Hematopoietic multipotent progenitor cell (in vitro differentiated cells): ENCODE measurements at regions not wholly inside any gene's neighbourhood (a gene's known extent, or its start where the extent isn't known, plus 50 kb on each side); places are given as distances from the start of the nearest gene placed in this dataset.
"Not testable (repeated sequence)": the region's sequence is repeated elsewhere in the genome, so short reads cannot be mapped to it uniquely, and the experiment has no call there.

Experiments used
- DNase-seq, 3 donors: peaks; one replicate each; pipeline ENCODE4 v3.0.0-alpha.2; 2011 to 2015; ENCODE audit warnings: low read depth in 2 of 3, low spot score in 2 of 3

- DNase-seq: not testable (repeated sequence)
These were observed 2730.6 kb downstream of the RPIA start for GRCh38 chr2:91422102-91422501.

GRCh38 chr2:91427148-91427547 is 2735.7 kb downstream of the RPIA start:
- DNase-seq: not testable (repeated sequence)

GRCh38 chr2:91441932-91442245 is 2750.4 kb downstream of the RPIA start:
- DNase-seq: not testable (repeated sequence)

- DNase-seq: peak in 2 of 3 donors; percentile 29
These were observed 2750.9 kb downstream of the RPIA start for GRCh38 chr2:91442246-91442905.

DNA sequence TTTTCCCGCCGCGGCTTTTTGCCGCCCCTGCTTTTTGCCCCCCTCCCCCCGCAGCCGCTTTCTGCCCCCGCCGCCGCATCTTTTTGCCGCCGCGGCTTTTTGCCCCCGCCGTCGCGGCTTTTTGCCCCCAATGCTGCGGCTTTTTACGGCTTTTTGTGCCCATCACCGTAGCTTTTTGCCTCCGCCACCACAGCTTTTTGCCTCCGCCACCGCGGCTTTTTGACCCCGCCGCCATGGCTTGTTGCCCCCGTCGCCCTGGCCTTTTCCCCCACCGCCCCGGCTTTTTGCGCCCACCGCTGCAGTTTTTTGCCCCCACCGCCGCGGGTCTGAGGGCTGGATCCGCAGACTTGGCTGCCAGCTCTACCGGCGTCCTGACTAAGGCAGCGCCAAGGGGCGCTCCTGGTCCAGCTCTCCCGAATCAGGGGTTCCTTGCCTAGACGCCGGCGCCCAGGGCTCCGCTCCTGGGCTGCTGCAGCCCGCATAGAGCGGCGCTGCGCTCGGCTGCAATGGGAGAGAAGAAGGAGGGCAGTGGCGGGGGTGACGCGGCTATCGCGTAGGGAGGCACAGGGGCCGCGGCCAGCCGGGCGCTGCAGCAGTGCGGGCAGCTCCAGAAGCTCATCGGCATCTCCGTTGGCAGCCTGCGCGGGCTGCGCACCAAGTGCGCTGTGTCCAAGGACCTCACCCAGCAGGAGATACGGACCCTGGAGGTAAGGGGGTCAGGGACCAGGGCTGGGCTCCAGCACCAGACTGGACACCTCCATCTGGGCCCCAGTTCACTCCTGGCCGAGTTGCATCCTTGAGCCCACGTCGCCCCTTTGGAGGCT is 2751.6 kb downstream of the RPIA start:
- peak in 2 of 3 donors; percentile 6 to 12 for DNase-seq

DNA sequence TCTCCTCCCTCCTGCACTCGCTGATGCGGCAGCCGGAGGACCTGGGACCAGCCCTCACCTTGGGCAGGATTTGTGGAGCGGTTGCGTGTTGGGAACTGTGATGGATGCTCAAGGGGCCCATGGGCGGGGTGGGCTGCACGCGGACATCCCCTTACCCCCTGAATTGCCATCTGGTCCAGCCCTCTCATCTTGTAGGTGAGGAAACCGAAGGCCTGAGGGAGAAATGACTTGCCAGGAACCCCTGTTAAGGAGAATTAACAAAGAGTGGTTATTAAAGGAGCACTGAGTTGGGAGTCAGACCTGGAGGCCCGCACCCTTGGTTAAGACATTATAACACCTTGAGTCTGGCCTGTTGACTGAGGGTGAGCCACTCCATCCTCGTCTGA is 2752.2 kb downstream of the RPIA start:
- DNase-seq: not testable (repeated sequence)

DNA sequence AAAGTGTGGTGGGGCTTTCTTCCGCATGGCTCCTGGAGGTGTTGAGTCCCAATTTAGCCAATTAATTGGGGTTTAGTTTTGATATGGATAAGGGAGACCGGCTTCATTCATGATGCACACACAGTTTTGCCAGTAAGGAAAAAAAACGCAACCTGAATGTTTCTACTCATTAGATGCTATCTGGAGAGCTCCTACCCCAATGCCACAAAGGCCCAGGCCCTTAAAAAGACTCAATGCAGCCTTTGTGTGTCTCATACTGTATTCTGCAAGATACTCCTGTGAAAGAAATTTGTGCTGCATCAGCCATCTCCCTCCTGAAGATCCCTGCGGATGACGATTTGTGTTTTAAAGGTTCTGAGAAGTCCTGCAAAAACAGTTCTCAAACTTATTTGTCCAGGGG is 2754.2 kb downstream of the RPIA start:
- DNase-seq: not testable (repeated sequence)

DNA sequence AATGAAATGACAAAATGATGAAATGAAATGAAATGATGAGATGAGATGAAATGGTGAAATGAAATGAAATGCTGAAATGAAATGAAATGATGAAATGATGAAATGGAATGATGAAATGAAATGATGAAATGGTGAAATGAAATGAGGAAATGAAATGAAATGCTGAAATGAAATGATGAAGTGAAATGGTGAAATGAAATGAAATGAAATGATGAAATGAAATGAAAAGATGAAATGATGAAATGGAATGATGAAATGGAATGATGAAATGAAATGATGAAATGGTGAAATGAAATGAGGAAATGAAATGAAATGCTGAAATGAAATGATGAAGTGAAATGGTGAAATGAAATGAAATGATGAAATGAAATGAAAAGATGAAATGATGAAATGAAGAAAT is 2755.0 kb downstream of the RPIA start:
- DNase-seq: not testable (repeated sequence)

DNA sequence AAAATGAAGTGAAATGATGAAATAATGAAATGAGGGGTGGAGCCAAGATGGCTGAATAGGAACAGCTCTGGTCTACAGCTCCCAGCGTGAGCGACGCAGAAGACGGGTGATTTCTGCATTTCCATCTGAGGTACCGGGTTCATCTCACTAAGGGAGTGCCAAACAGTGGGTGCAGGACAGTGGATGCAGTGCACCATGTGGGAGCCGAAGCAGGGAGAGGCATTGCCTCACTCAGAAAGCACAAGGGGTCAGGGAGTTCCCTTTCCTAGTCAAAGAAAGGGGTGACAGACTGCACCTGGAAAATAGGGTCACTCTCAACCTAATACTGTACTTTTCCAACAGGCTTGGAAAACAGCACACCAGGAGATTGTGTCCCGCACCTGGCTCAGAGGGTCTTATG is 2755.4 kb downstream of the RPIA start:
- DNase-seq: not testable (repeated sequence)

DNA sequence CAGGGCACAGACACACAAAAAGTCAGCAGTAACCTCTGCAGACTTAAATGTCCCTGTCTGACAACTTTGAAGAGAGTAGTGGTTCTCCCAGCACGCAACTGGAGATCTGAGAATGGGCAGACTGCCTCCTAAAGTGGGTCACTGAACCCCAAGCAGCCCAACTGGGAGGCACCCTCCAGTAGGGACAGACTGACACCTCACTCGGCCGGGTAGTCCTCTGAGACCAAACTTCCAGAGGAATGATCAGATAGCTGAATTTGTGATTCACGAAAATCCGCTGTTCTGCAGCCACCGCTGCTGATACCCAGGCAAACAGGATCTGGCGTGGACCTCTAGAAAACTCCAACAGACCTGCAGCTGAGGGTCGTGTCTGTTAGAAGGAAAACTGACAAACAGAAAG is 2756.0 kb downstream of the RPIA start:
- DNase-seq: not testable (repeated sequence)

DNA sequence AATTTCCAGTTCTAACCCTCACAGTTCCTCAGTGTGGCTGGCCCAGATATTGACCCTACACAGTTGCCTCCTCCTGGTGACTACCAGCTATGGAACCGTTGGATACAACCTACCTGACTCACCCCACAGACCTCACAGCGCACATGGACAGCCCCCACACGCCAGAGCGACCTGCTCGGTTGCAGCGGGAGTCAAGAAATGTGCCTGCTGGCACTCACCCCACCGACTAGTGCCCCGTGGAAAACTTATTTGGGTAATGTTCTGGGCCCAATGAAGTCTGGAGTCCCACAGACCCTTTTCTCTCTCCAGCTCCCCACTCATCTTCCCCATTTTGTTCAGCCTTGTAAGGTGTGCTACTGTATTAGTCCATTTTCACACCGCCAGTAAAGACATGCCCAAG is 2770.8 kb downstream of the RPIA start:
- DNase-seq: not testable (repeated sequence)

DNA sequence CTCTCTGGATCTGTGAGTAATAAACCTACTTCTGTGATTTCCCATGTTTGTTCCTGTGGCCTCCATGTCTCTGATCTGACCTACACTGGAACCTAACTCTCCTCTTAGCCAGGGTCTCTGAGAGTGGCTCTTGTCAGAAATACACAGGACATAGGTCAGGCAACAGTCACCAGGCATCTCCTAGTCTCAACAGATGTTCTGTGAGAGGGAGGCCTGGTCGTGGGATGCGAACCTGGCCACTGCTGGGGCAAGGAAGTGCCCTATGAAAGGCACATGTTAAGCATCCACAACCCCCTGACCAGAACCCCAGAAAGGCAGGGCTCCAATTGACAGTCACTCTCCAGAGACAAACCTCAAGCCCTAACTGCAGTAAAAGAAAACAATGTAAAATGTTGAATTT is 2771.5 kb downstream of the RPIA start:
- peak in 1 of 3 donors; percentile 0 for DNase-seq

GRCh38 chr2:91466780-91467363 is 2775.4 kb downstream of the RPIA start:
- DNase-seq: not testable (repeated sequence)

- DNase-seq: peak in 2 of 3 donors; percentile 5 to 25
These were observed 2784.9 kb downstream of the RPIA start for GRCh38 chr2:91476244-91476935.

- peak in 2 of 3 donors; percentile 3 to 7 for DNase-seq
These were observed 2785.4 kb downstream of the RPIA start for GRCh38 chr2:91476936-91477246.

DNA sequence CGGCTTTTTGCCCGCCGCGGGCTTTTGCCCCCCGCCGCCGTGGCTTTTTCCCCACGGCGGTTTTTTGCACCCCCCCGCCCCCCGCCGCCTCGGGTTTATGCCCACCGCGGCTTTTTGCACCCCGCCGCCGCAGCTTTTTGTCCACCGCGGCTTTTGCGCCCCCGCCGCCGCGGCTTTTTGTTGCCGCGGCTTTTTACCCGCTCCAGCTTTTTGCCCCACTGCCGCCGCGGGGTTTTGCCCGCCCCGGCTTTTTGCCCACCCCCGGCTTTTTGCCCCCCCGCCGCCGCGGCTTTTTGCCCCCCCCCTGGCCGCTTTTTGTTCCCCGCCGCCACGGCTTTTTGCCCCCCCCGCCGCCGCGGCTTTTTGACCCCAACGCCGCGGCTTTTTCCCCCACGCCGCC is 2785.8 kb downstream of the RPIA start:
- DNase-seq: peak in 2 of 3 donors; percentile 1 to 4

DNA sequence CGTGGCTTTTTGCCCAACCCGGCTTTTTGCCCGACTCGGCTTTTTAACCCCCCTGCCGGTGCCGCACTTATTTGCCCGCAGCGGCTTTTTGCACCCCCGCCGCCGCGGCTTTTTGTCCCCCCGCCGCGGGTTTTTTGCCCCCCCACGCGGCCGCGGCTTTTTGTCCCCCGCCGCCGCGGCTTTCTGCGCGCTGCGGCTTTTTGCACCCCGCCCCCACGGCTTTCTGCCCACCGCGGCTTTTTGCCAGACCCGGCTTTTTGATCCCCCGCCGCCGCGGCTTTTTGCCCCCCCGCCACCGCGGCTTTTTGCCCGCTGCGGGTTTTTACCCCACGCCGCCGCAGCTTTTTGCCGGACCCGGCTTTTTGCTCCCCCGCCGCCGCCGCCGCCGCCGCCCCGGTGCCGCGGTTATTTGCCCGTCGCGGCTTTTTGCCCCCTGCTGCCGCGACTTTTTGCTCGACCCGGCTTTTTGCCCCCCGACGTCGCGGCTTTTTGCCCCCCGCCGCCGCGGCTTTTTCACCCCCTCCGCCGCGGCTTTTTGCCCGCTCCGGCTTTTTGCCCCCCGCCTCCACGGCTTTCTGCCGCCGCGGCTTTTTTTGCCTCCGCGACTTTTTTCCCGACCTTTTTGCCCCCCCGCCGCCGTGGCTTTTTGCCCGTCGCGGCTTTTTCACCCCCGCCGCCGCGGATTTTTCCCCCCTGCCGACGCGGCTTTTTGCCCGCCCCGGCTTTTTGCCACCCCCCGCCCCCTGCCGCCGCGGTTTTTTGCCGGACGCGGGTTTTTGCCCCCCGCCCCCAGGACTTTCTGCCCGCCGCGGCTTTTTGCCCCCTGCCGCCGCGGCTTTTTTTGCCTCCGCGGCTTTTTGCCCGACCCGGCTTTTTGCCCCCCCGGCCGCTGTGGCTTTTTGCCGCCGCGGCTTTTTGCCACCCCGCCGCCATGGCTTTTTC is 2786.5 kb downstream of the RPIA start:
- DNase-seq: peak in 2 of 3 donors; percentile 45 to 51

- peak in 2 of 3 donors; percentile 31 to 35 for DNase-seq
These were observed 2787.6 kb downstream of the RPIA start for GRCh38 chr2:91478851-91479718.

GRCh38 chr2:91485226-91485625 is 2793.8 kb downstream of the RPIA start:
- not testable (repeated sequence) for DNase-seq
